ENCODE measurements at regions not wholly inside any gene's neighbourhood (a gene's known extent, or its start where the extent isn't known, plus 50 kb on each side); places are given as distances from the start of the nearest gene placed in this dataset.
A peak's percentile ranks its signal among the peaks of the same experiment; 100 is the strongest.

GRCh38 chr10:106082865-106083264, 1081.6 kb downstream of the SORCS1 start:
- DNase-seq (ENCODE audit: low read depth), result peak; percentile 20
- H3K4me3 ChIP-seq (ENCODE audit: low read depth, low read length), result no peak overlapping the region
- no peak for TF ChIP-seq CTCF (conservative IDR thresholded peaks at IDR 0.05; ENCODE audit: low read depth, low read length)

GRCh38 chr10:106078895-106079576, 1085.5 kb downstream of the SORCS1 start:
- DNase-seq (ENCODE audit: low read depth), result peak; percentile 56
- TF ChIP-seq CTCF (conservative IDR thresholded peaks at IDR 0.05; ENCODE audit: low read depth, low read length), result no peak

GRCh38 chr10:106076496-106076895, 1088.0 kb downstream of the SORCS1 start:
- no peak overlapping the region for H3K4me3 ChIP-seq (ENCODE audit: low read depth, low read length)
- TF ChIP-seq CTCF (conservative IDR thresholded peaks at IDR 0.05; ENCODE audit: low read depth, low read length), result no peak
- no peak for DNase-seq (ENCODE audit: low read depth)

More at GRCh38 chr10:106078895-106079576, 1085.5 kb downstream of the SORCS1 start:
- H3K4me3 ChIP-seq (ENCODE audit: low read depth, low read length), result no peak overlapping the region

GRCh38 chr10:106053061-106053460, 1111.4 kb downstream of the SORCS1 start:
- TF ChIP-seq CTCF (conservative IDR thresholded peaks at IDR 0.05; ENCODE audit: low read depth, low read length), result no peak
- H3K4me3 ChIP-seq (ENCODE audit: low read depth, low read length), result no peak overlapping the region
- no peak for DNase-seq (ENCODE audit: low read depth)

- no peak for DNase-seq (ENCODE audit: low read depth)
- TF ChIP-seq CTCF (conservative IDR thresholded peaks at IDR 0.05; ENCODE audit: low read depth, low read length), result no peak
- H3K4me3 ChIP-seq (ENCODE audit: low read depth, low read length), result no peak overlapping the region
These were observed 1120.0 kb downstream of the SORCS1 start for GRCh38 chr10:106044503-106044902.

GRCh38 chr10:106043863-106044262, 1120.6 kb downstream of the SORCS1 start:
- H3K4me3 ChIP-seq (ENCODE audit: low read depth, low read length), result no peak overlapping the region
- no peak for TF ChIP-seq CTCF (conservative IDR thresholded peaks at IDR 0.05; ENCODE audit: low read depth, low read length)
- peak; percentile 25 for DNase-seq (ENCODE audit: low read depth)

- DNase-seq (ENCODE audit: low read depth), result peak; percentile 2
- no peak for TF ChIP-seq CTCF (conservative IDR thresholded peaks at IDR 0.05; ENCODE audit: low read depth, low read length)
- H3K4me3 ChIP-seq (ENCODE audit: low read depth, low read length), result no peak overlapping the region
These were observed 1126.3 kb downstream of the SORCS1 start for GRCh38 chr10:106038246-106038645.
